ENCODE measurements at regions not wholly inside any gene's neighbourhood (a gene's known extent, or its start where the extent isn't known, plus 50 kb on each side); places are given as distances from the start of the nearest gene placed in this dataset.

- Mint-ChIP-seq H3K4me3 (0 out of 2 replicates have a peak overlapping the region, but pooled peaks have one; percentile 5), H3K27ac (peak overlapping the region; percentile 87), H3K4me1 (ENCODE audit: low read depth) (peaks cover 62% of the 10 kb centered on the region), H3K9me3 (no peaks in the 10 kb centered on the region; the same call in 1 of the 2 replicates), H3K36me3 (ENCODE audit: low read depth) (peaks cover 11% of the 10 kb centered on the region; the same call in 1 of the 2 replicates), H3K27me3 (ENCODE audit: insufficient read depth) (no peaks in the 10 kb centered on the region)
- no peak for DNase-seq
- TF ChIP-seq CTCF (IDR thresholded peaks at IDR 0.05), result no peak
Measured at GRCh38 chr2:237184919-237185552, 99.3 kb downstream of the COPS8 start.

- H3K36me3 Mint-ChIP-seq (ENCODE audit: low read depth), result peaks cover 11% of the 10 kb centered on the region; the same call in 1 of the 2 replicates
- DNase-seq, result no peak
- no peak overlapping the region for H3K4me3 Mint-ChIP-seq
- no peak for TF ChIP-seq CTCF (IDR thresholded peaks at IDR 0.05)
- no peaks in the 10 kb centered on the region; the same call in 1 of the 2 replicates for H3K9me3 Mint-ChIP-seq
- peak overlapping the region; percentile 18; the same call in 1 of the 2 replicates for H3K27ac Mint-ChIP-seq
- H3K4me1 Mint-ChIP-seq (ENCODE audit: low read depth), result peaks cover 58% of the 10 kb centered on the region
- H3K27me3 Mint-ChIP-seq (ENCODE audit: insufficient read depth), result no peaks in the 10 kb centered on the region
Measured at GRCh38 chr2:237185553-237185925, 99.8 kb downstream of the COPS8 start.

- no peak for DNase-seq
- Mint-ChIP-seq H3K36me3 (ENCODE audit: low read depth) (0 out of 2 replicates have a peak, but pooled peaks cover 6% of the 10 kb centered on the region), H3K27me3 (ENCODE audit: insufficient read depth) (peaks cover 4% of the 10 kb centered on the region; the same call in 1 of the 2 replicates), H3K4me3 (no peak overlapping the region), H3K27ac (no peak overlapping the region), H3K4me1 (ENCODE audit: low read depth) (peaks cover 31% of the 10 kb centered on the region), H3K9me3 (no peaks in the 10 kb centered on the region; the same call in 1 of the 2 replicates)
- TF ChIP-seq CTCF (IDR thresholded peaks at IDR 0.05), result no peak
Measured at GRCh38 chr2:237189799-237190198, 104.1 kb downstream of the COPS8 start.

GRCh38 chr2:237190966-237191713 lies 105.5 kb downstream of the COPS8 start:
- H3K9me3 Mint-ChIP-seq, result no peaks in the 10 kb centered on the region; the same call in 1 of the 2 replicates
- H3K4me1 Mint-ChIP-seq (ENCODE audit: low read depth), result peaks cover 23% of the 10 kb centered on the region
- H3K4me3 Mint-ChIP-seq, result no peak overlapping the region
- DNase-seq, result no peak
- peaks cover 4% of the 10 kb centered on the region; the same call in 1 of the 2 replicates for H3K27me3 Mint-ChIP-seq (ENCODE audit: insufficient read depth)
- H3K27ac Mint-ChIP-seq, result peak overlapping the region; percentile 23; the same call in 1 of the 2 replicates
- H3K36me3 Mint-ChIP-seq (ENCODE audit: low read depth), result 0 out of 2 replicates have a peak, but pooled peaks cover 6% of the 10 kb centered on the region
- TF ChIP-seq CTCF (IDR thresholded peaks at IDR 0.05), result no peak

- no peak for DNase-seq
Measured at GRCh38 chr2:237191714-237192081, 106.0 kb downstream of the COPS8 start.

More at GRCh38 chr2:237191714-237192081, 106.0 kb downstream of the COPS8 start:
- Mint-ChIP-seq H3K9me3 (no peaks in the 10 kb centered on the region; the same call in 1 of the 2 replicates), H3K27me3 (ENCODE audit: insufficient read depth) (peaks cover 4% of the 10 kb centered on the region; the same call in 1 of the 2 replicates), H3K4me3 (no peak overlapping the region), H3K36me3 (ENCODE audit: low read depth) (0 out of 2 replicates have a peak, but pooled peaks cover 6% of the 10 kb centered on the region), H3K4me1 (ENCODE audit: low read depth) (peaks cover 26% of the 10 kb centered on the region), H3K27ac (no peak overlapping the region)
- no peak for TF ChIP-seq CTCF (IDR thresholded peaks at IDR 0.05)

All from HFFc6 (cell line).